Nephron (organoid): ENCODE measurements at regions not wholly inside any gene's neighbourhood (a gene's known extent, or its start where the extent isn't known, plus 50 kb on each side); places are given as distances from the start of the nearest gene placed in this dataset.

Experiments used
- H3K27ac Mint-ChIP-seq, 3 experiments: 2 replicates each; pipeline ENCODE4 v1.8.0; 2020; ENCODE audit warnings: mixed read lengths in 3 of 3, mild to moderate bottlenecking in 2 of 3, moderate library complexity in 1 of 3
- H3K27me3 Mint-ChIP-seq: 2 replicates; pipeline ENCODE4 v1.8.0; 2021; ENCODE audit warnings: low read depth, mild to moderate bottlenecking, moderate library complexity, mixed read lengths
- H3K36me3 Mint-ChIP-seq: 2 replicates; pipeline ENCODE4 v1.8.0; 2020; ENCODE audit warnings: low read depth, mixed read lengths
- H3K4me1 Mint-ChIP-seq: 2 replicates; pipeline ENCODE4 v1.8.0; 2020; ENCODE audit warnings: mixed read lengths
- H3K4me3 Mint-ChIP-seq, 3 experiments: 2 replicates each; pipeline ENCODE4 v1.8.0; 2020; ENCODE audit warnings: mild to moderate bottlenecking in 3 of 3, mixed read lengths in 3 of 3, moderate library complexity in 2 of 3
- H3K9me3 Mint-ChIP-seq: 2 replicates; pipeline ENCODE4 v1.8.0; 2020; ENCODE audit warnings: mixed read lengths
- CTCF ChIP-seq, 3 experiments: fragments of 200-600 bp; sonication (generic); IDR thresholded peaks; one replicate each; pipeline ENCODE4 v1.5.0; 2021; ENCODE audit warnings: antibody characterized with exemption in 3 of 3; ENCODE audit not compliant: unreplicated experiment in 3 of 3

- Mint-ChIP-seq H3K27me3 (no peaks in the 10 kb centered on the region), H3K36me3 (no peaks in the 10 kb centered on the region), H3K4me3 (no peak overlapping the region), H3K27ac (peak overlapping the region; percentile 58 to 88 (median 60)), H3K4me1 (peaks cover 5% of the 10 kb centered on the region), H3K9me3 (no peaks in the 10 kb centered on the region)
- no peak for TF ChIP-seq CTCF (IDR thresholded peaks at IDR 0.05; ENCODE audit: unreplicated experiment in 3 of 3)
Observed at GRCh38 chr12:40515041-40515816, 177.0 kb upstream of the CNTN1 start.

GRCh38 chr12:40522837-40523236 is 169.4 kb upstream of the CNTN1 start:
- Mint-ChIP-seq H3K27ac (no peak overlapping the region), H3K4me1 (no peaks in the 10 kb centered on the region), H3K36me3 (no peaks in the 10 kb centered on the region)

DNA sequence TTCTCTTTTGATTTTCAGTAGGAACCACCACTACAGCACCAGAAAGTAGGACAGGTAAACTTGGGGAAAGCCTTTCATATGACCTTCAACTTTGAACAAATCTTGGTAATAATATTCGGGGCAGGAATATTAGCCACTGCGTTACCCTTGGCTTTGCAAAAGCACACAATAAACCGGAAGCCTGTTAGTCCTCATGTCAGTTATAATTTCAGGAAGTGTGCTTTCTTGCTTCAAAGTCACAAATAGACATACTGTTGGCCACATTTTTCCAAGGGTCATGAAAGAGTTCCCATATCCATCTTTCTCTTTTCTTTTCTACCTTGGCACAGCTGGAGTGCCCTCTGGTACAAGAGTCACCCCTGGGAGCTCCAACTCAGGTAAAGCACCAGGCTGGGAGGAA is 167.2 kb upstream of the CNTN1 start:
- no peak overlapping the region for H3K27ac Mint-ChIP-seq
- H3K4me1 Mint-ChIP-seq: no peaks in the 10 kb centered on the region
- no peaks in the 10 kb centered on the region for H3K27me3 Mint-ChIP-seq
- H3K4me3 Mint-ChIP-seq: no peak overlapping the region
- no peaks in the 10 kb centered on the region for H3K9me3 Mint-ChIP-seq
- no peaks in the 10 kb centered on the region for H3K36me3 Mint-ChIP-seq
- TF ChIP-seq CTCF (IDR thresholded peaks at IDR 0.05; ENCODE audit: unreplicated experiment in 3 of 3): no peak

More at GRCh38 chr12:40522837-40523236, 169.4 kb upstream of the CNTN1 start:
- Mint-ChIP-seq H3K4me3 (no peak overlapping the region), H3K27me3 (no peaks in the 10 kb centered on the region), H3K9me3 (no peaks in the 10 kb centered on the region)
- TF ChIP-seq CTCF (IDR thresholded peaks at IDR 0.05; ENCODE audit: unreplicated experiment in 3 of 3): no peak

DNA sequence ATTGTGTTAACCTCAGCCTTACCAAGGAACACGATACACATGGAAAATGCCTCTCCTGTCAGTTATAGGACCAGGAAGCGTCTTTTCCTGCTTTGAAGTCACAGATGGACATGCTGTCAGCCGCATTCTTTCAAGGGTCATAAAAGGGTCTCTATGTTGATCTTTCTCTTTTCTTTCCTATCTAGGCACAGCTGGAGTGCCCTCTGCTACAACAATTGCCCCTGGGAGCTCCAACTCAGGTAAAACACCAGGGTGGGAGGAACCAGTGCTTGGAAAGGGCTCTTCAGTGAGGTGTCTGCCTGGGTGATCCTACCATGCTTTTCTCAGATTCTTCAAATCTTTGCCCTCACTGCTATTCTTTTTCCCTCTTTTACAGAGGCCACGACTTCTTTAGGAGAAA is 157.4 kb upstream of the CNTN1 start:
- TF ChIP-seq CTCF (IDR thresholded peaks at IDR 0.05; ENCODE audit: unreplicated experiment in 3 of 3): no peak
- Mint-ChIP-seq H3K27me3 (no peaks in the 10 kb centered on the region), H3K36me3 (no peaks in the 10 kb centered on the region), H3K4me3 (no peak overlapping the region), H3K9me3 (no peaks in the 10 kb centered on the region), H3K27ac (no peak overlapping the region), H3K4me1 (no peaks in the 10 kb centered on the region)

DNA sequence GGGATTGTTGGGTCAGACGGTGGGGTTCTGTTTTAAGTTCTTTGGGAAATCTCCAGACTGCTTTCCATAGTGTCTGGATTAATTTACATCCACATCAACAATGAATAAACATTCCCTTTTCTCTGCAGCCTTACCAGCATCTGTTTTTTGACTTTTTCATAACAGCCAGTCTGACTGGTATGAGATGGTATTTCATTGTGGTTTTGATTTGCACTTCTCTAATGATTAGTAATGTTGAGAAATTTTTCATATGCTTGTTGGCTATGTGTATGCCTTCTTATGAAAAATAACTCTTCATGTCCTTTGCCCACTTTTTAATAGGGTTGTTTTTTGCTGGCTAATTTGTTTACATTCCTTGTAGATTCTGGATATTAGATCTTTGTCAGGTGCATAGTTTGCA is 140.8 kb upstream of the CNTN1 start:
- Mint-ChIP-seq H3K27ac (no peak overlapping the region), H3K27me3 (no peaks in the 10 kb centered on the region), H3K4me3 (no peak overlapping the region), H3K4me1 (no peaks in the 10 kb centered on the region), H3K36me3 (no peaks in the 10 kb centered on the region), H3K9me3 (peaks cover 12% of the 10 kb centered on the region)
- no peak for TF ChIP-seq CTCF (IDR thresholded peaks at IDR 0.05; ENCODE audit: unreplicated experiment in 3 of 3)

DNA sequence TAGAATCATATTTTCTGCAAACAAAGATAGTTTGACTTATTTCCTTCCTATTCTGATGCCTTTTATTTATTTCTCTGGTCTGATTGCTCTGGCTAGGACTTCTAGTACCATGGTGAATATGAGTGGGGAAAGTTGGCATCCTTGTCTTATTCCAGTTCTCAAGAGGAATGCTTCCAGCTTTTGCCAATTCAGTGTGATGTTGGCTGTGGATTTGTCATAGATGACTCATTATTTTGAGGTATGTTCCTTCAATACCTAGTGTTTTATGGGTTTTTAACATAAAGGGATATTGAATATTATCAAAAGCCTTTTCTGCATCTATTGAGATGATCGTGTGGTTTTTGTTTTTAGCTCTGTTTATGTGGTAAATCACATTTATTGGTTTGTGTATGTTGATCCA is 139.4 kb upstream of the CNTN1 start:
- no peak for TF ChIP-seq CTCF (IDR thresholded peaks at IDR 0.05; ENCODE audit: unreplicated experiment in 3 of 3)
- H3K36me3 Mint-ChIP-seq: no peaks in the 10 kb centered on the region
- H3K27me3 Mint-ChIP-seq: no peaks in the 10 kb centered on the region
- H3K9me3 Mint-ChIP-seq: peaks cover 12% of the 10 kb centered on the region
- H3K4me1 Mint-ChIP-seq: no peaks in the 10 kb centered on the region
- H3K27ac Mint-ChIP-seq: no peak overlapping the region
- H3K4me3 Mint-ChIP-seq: no peak overlapping the region
